H9 (cell line): ENCODE measurements at regions not wholly inside any gene's neighbourhood (a gene's known extent, or its start where the extent isn't known, plus 50 kb on each side); places are given as distances from the start of the nearest gene placed in this dataset.
A peak's percentile ranks its signal among the peaks of the same experiment; 100 is the strongest.

Experiments used
- DNase-seq: peaks from one replicate; pipeline ENCODE4 v3.0.0-alpha.2; 2017
- H2AFZ ChIP-seq: one replicate; pipeline ENCODE4 v1.6.1; 2013; ENCODE audit warnings: mild to moderate bottlenecking, low read length, control low read depth, moderate library complexity
- H2AK5ac ChIP-seq: 2 replicates; pipeline ENCODE4 v1.6.1; 2013; ENCODE audit warnings: low read length, control low read depth, mixed read lengths; ENCODE audit not compliant: insufficient read length
- H2BK120ac ChIP-seq: one replicate; pipeline ENCODE4 v1.6.1; 2013; ENCODE audit warnings: low read depth, mild to moderate bottlenecking, low read length, control low read depth, inconsistent platforms; ENCODE audit not compliant: poor library complexity, severe bottlenecking
- H2BK12ac ChIP-seq: 2 replicates; pipeline ENCODE4 v1.6.1; 2013; ENCODE audit warnings: low read length, control low read depth, mixed read lengths, low read depth; ENCODE audit not compliant: insufficient read length
- H2BK15ac ChIP-seq: 2 replicates; pipeline ENCODE4 v1.6.1; 2013; ENCODE audit warnings: low read depth, low read length, control low read depth
- H2BK20ac ChIP-seq: one replicate; pipeline ENCODE4 v1.6.1; 2013; ENCODE audit warnings: low read depth, mild to moderate bottlenecking, low read length, control low read depth, inconsistent platforms; ENCODE audit not compliant: poor library complexity, severe bottlenecking
- H2BK5ac ChIP-seq: 2 replicates; pipeline ENCODE4 v1.6.1; 2013; ENCODE audit warnings: low read length, control low read depth, mixed read lengths; ENCODE audit not compliant: insufficient read length
- H3K14ac ChIP-seq: 2 replicates; pipeline ENCODE4 v1.6.1; 2013; ENCODE audit warnings: low read length, control low read depth; ENCODE audit not compliant: insufficient read depth
- H3K18ac ChIP-seq: 2 replicates; pipeline ENCODE4 v1.6.1; 2013; ENCODE audit warnings: low read depth, mild to moderate bottlenecking, mixed read lengths, low read length, control low read depth; ENCODE audit not compliant: insufficient read length
- H3K23ac ChIP-seq: 2 replicates; pipeline ENCODE4 v1.6.1; 2013; ENCODE audit warnings: low read length, control low read depth, mixed read lengths, low read depth; ENCODE audit not compliant: insufficient read length
- H3K23me2 ChIP-seq: 2 replicates; pipeline ENCODE4 v1.6.1; 2013; ENCODE audit warnings: low read depth, mild to moderate bottlenecking, mixed read lengths, low read length, control low read depth; ENCODE audit not compliant: insufficient read length, poor library complexity, severe bottlenecking
- H3K27ac ChIP-seq: 2 replicates; pipeline ENCODE4 v1.5.1; 2013; ENCODE audit warnings: low read length, control low read depth, mixed read lengths, low read depth; ENCODE audit not compliant: insufficient read length
- H3K27me3 ChIP-seq: 2 replicates; pipeline ENCODE4 v1.6.1; 2013; ENCODE audit warnings: low read length, control low read depth, inconsistent platforms; ENCODE audit not compliant: insufficient read depth
- H3K4ac ChIP-seq: 2 replicates; pipeline ENCODE4 v1.6.1; 2013; ENCODE audit warnings: low read depth, mild to moderate bottlenecking, control low read depth, inconsistent platforms, low read length, moderate library complexity
- H3K4me1 ChIP-seq: 2 replicates; pipeline ENCODE4 v1.6.1; 2013; ENCODE audit warnings: low read length, control low read depth, inconsistent platforms; ENCODE audit not compliant: insufficient read depth
- H3K4me2 ChIP-seq: 2 replicates; pipeline ENCODE4 v1.6.1; 2013; ENCODE audit warnings: low read length, control low read depth, mixed read lengths; ENCODE audit not compliant: insufficient read length, insufficient read depth
- H3K56ac ChIP-seq: 2 replicates; pipeline ENCODE4 v1.6.1; 2013; ENCODE audit warnings: low read depth, mild to moderate bottlenecking, mixed read lengths, low read length, control low read depth; ENCODE audit not compliant: insufficient read length
- H3K79me1 ChIP-seq: 2 replicates; pipeline ENCODE4 v1.6.1; 2013; ENCODE audit warnings: low read depth, mild to moderate bottlenecking, moderate library complexity, low read length, control low read depth, inconsistent platforms; ENCODE audit not compliant: insufficient read depth, poor library complexity, severe bottlenecking
- H3K79me2 ChIP-seq: 2 replicates; pipeline ENCODE4 v1.6.1; 2013; ENCODE audit warnings: low read length, control low read depth, inconsistent platforms; ENCODE audit not compliant: insufficient read depth
- H3K9ac ChIP-seq: 2 replicates; pipeline ENCODE4 v1.6.1; 2013; ENCODE audit warnings: low read length, control low read depth, mixed read lengths; ENCODE audit not compliant: insufficient read length; ENCODE audit errors: extremely low read depth
- H3K9me3 ChIP-seq: one replicate; pipeline ENCODE4 v1.6.1; 2013; ENCODE audit warnings: low read depth, low read length, inconsistent platforms; ENCODE audit not compliant: control insufficient read depth
- H3T11ph ChIP-seq: one replicate; pipeline ENCODE4 v1.6.1; 2013; ENCODE audit warnings: mild to moderate bottlenecking, low read length, control low read depth, inconsistent platforms
- H4K20me1 ChIP-seq: one replicate; pipeline ENCODE4 v1.6.1; 2013; ENCODE audit not compliant: control insufficient read depth, insufficient read length, insufficient read depth
- H4K5ac ChIP-seq: 2 replicates; pipeline ENCODE4 v1.6.1; 2013; ENCODE audit warnings: low read depth, mild to moderate bottlenecking, mixed read lengths, low read length, control low read depth; ENCODE audit not compliant: insufficient read length
- H4K8ac ChIP-seq: replicated peaks from 2 replicates; pipeline ENCODE4 v1.6.1; 2013; ENCODE audit warnings: low read length, control low read depth, mixed read lengths, low read depth; ENCODE audit not compliant: insufficient read length
- H4K91ac ChIP-seq: 2 replicates; pipeline ENCODE4 v1.6.1; 2013; ENCODE audit warnings: low read depth, mild to moderate bottlenecking, moderate library complexity, mixed read lengths, low read length, control low read depth; ENCODE audit not compliant: insufficient read length
- H3K27ac Mint-ChIP-seq, 3 experiments: 2 replicates in 2 of 3; 3 replicates in 1 of 3; pipeline ENCODE4 v1.8.0; 2020 to 2021; ENCODE audit warnings: mixed read lengths in 3 of 3, mild to moderate bottlenecking in 1 of 3, moderate library complexity in 1 of 3
- H3K27me3 Mint-ChIP-seq: 2 replicates; pipeline ENCODE4 v1.8.0; 2021; ENCODE audit warnings: low read depth, mild to moderate bottlenecking, moderate library complexity, mixed read lengths
- H3K36me3 Mint-ChIP-seq, 3 experiments: 2 replicates in 2 of 3; 3 replicates in 1 of 3; pipeline ENCODE4 v1.8.0; 2020 to 2021; ENCODE audit warnings: low read depth in 3 of 3, mixed read lengths in 3 of 3; ENCODE audit not compliant: insufficient read depth in 1 of 3
- H3K4me1 Mint-ChIP-seq, 2 experiments: 2 replicates each; pipeline ENCODE4 v1.8.0; 2020; ENCODE audit warnings: mixed read lengths in 2 of 2
- H3K4me3 Mint-ChIP-seq, 2 experiments: 2 replicates in 1 of 2; 3 replicates in 1 of 2; pipeline ENCODE4 v1.8.0; 2020 to 2021; ENCODE audit warnings: mild to moderate bottlenecking in 2 of 2, mixed read lengths in 2 of 2, moderate library complexity in 1 of 2
- H3K9me3 Mint-ChIP-seq, 2 experiments: 2 replicates in 1 of 2; 3 replicates in 1 of 2; pipeline ENCODE4 v1.8.0; 2020; ENCODE audit warnings: mild to moderate bottlenecking in 2 of 2, mixed read lengths in 2 of 2, moderate library complexity in 1 of 2
- CTCF ChIP-seq: fragments of 200-600 bp; sonication (generic); conservative IDR thresholded peaks from 3 replicates; pipeline ENCODE4 v1.8.0; 2021; ENCODE audit warnings: antibody characterized with exemption, mild to moderate bottlenecking
- WGBS: extraction: QIAGEN DNeasy Blood & Tissue Kit; methylation state at CpG from one replicate; pipeline ENCODE4 v1.1.7; 2013; ENCODE audit warnings: missing lambda C conversion rate, low lambda C conversion rate, mixed read lengths; ENCODE audit not compliant: insufficient read length; ENCODE audit errors: extremely low coverage; 5-methylcytosine and 5-hydroxymethylcytosine counted together

GRCh38 chr17:33974276-33974675 is 280.8 kb upstream of the CCL2 start:
- Histone ChIP-seq H2BK12ac (no peak overlapping the region), H3K79me2 (no peaks in the 10 kb centered on the region), H3K4me2 (no peak overlapping the region), H3K56ac (no peak overlapping the region), H3K14ac (no peak overlapping the region), H3T11ph (no peak overlapping the region), H3K27ac (no peak overlapping the region), H3K23me2 (no peaks in the 10 kb centered on the region), H2AFZ (no peak overlapping the region), H4K8ac (no peak overlapping the region), H2BK5ac (no peak overlapping the region), H4K20me1 (no peaks in the 10 kb centered on the region), H4K91ac (no peak overlapping the region), H2BK20ac (no peak overlapping the region), H4K5ac (no peak overlapping the region), H2BK15ac (no peak overlapping the region), H2BK120ac (no peak overlapping the region), H3K9me3 (no peaks in the 10 kb centered on the region), H2AK5ac (no peak overlapping the region), H3K27me3 (no peaks in the 10 kb centered on the region), H3K18ac (no peak overlapping the region), H3K23ac (no peak overlapping the region), H3K9ac (no peak overlapping the region), H3K79me1 (no peaks in the 10 kb centered on the region), H3K4ac (no peak overlapping the region), H3K4me1 (no peaks in the 10 kb centered on the region)
- no peaks in the 10 kb centered on the region for H3K9me3 Mint-ChIP-seq
- TF ChIP-seq CTCF = no peak
- H3K36me3 Mint-ChIP-seq = no peaks in the 10 kb centered on the region; a peak in 1 of 7 replicates
- H3K4me3 Mint-ChIP-seq = no peak overlapping the region
- DNase-seq = peak; percentile 15
- no peak overlapping the region; a peak in 1 of 7 replicates for H3K27ac Mint-ChIP-seq
- WGBS = no CpG with 5 or more reads among the region's 3 CpGs
- peaks cover 13 to 16% of the 10 kb centered on the region in 2 experiments for H3K4me1 Mint-ChIP-seq
- H3K27me3 Mint-ChIP-seq = peaks cover 2% of the 10 kb centered on the region; the same call in 1 of the 2 replicates
